H9 (cell line): ENCODE measurements at regions not wholly inside any gene's neighbourhood (a gene's known extent, or its start where the extent isn't known, plus 50 kb on each side); places are given as distances from the start of the nearest gene placed in this dataset.

Source experiments
- DNase-seq: peaks from one replicate; pipeline ENCODE4 v3.0.0-alpha.2; 2017
- H2AFZ ChIP-seq: one replicate; pipeline ENCODE4 v1.6.1; 2013; ENCODE audit warnings: mild to moderate bottlenecking, low read length, control low read depth, moderate library complexity
- H2AK5ac ChIP-seq: 2 replicates; pipeline ENCODE4 v1.6.1; 2013; ENCODE audit warnings: low read length, control low read depth, mixed read lengths; ENCODE audit not compliant: insufficient read length
- H2BK120ac ChIP-seq: one replicate; pipeline ENCODE4 v1.6.1; 2013; ENCODE audit warnings: low read depth, mild to moderate bottlenecking, low read length, control low read depth, inconsistent platforms; ENCODE audit not compliant: poor library complexity, severe bottlenecking
- H2BK12ac ChIP-seq: 2 replicates; pipeline ENCODE4 v1.6.1; 2013; ENCODE audit warnings: low read length, control low read depth, mixed read lengths, low read depth; ENCODE audit not compliant: insufficient read length
- H2BK15ac ChIP-seq: 2 replicates; pipeline ENCODE4 v1.6.1; 2013; ENCODE audit warnings: low read depth, low read length, control low read depth
- H2BK20ac ChIP-seq: one replicate; pipeline ENCODE4 v1.6.1; 2013; ENCODE audit warnings: low read depth, mild to moderate bottlenecking, low read length, control low read depth, inconsistent platforms; ENCODE audit not compliant: poor library complexity, severe bottlenecking
- H2BK5ac ChIP-seq: 2 replicates; pipeline ENCODE4 v1.6.1; 2013; ENCODE audit warnings: low read length, control low read depth, mixed read lengths; ENCODE audit not compliant: insufficient read length
- H3K14ac ChIP-seq: 2 replicates; pipeline ENCODE4 v1.6.1; 2013; ENCODE audit warnings: low read length, control low read depth; ENCODE audit not compliant: insufficient read depth
- H3K18ac ChIP-seq: 2 replicates; pipeline ENCODE4 v1.6.1; 2013; ENCODE audit warnings: low read depth, mild to moderate bottlenecking, mixed read lengths, low read length, control low read depth; ENCODE audit not compliant: insufficient read length
- H3K23ac ChIP-seq: 2 replicates; pipeline ENCODE4 v1.6.1; 2013; ENCODE audit warnings: low read length, control low read depth, mixed read lengths, low read depth; ENCODE audit not compliant: insufficient read length
- H3K23me2 ChIP-seq: 2 replicates; pipeline ENCODE4 v1.6.1; 2013; ENCODE audit warnings: low read depth, mild to moderate bottlenecking, mixed read lengths, low read length, control low read depth; ENCODE audit not compliant: insufficient read length, poor library complexity, severe bottlenecking
- H3K27ac ChIP-seq: 2 replicates; pipeline ENCODE4 v1.5.1; 2013; ENCODE audit warnings: low read length, control low read depth, mixed read lengths, low read depth; ENCODE audit not compliant: insufficient read length
- H3K27me3 ChIP-seq: 2 replicates; pipeline ENCODE4 v1.6.1; 2013; ENCODE audit warnings: low read length, control low read depth, inconsistent platforms; ENCODE audit not compliant: insufficient read depth
- H3K4ac ChIP-seq: 2 replicates; pipeline ENCODE4 v1.6.1; 2013; ENCODE audit warnings: low read depth, mild to moderate bottlenecking, control low read depth, inconsistent platforms, low read length, moderate library complexity
- H3K4me1 ChIP-seq: 2 replicates; pipeline ENCODE4 v1.6.1; 2013; ENCODE audit warnings: low read length, control low read depth, inconsistent platforms; ENCODE audit not compliant: insufficient read depth
- H3K4me2 ChIP-seq: 2 replicates; pipeline ENCODE4 v1.6.1; 2013; ENCODE audit warnings: low read length, control low read depth, mixed read lengths; ENCODE audit not compliant: insufficient read length, insufficient read depth
- H3K56ac ChIP-seq: 2 replicates; pipeline ENCODE4 v1.6.1; 2013; ENCODE audit warnings: low read depth, mild to moderate bottlenecking, mixed read lengths, low read length, control low read depth; ENCODE audit not compliant: insufficient read length
- H3K79me1 ChIP-seq: 2 replicates; pipeline ENCODE4 v1.6.1; 2013; ENCODE audit warnings: low read depth, mild to moderate bottlenecking, moderate library complexity, low read length, control low read depth, inconsistent platforms; ENCODE audit not compliant: insufficient read depth, poor library complexity, severe bottlenecking
- H3K79me2 ChIP-seq: 2 replicates; pipeline ENCODE4 v1.6.1; 2013; ENCODE audit warnings: low read length, control low read depth, inconsistent platforms; ENCODE audit not compliant: insufficient read depth
- H3K9ac ChIP-seq: 2 replicates; pipeline ENCODE4 v1.6.1; 2013; ENCODE audit warnings: low read length, control low read depth, mixed read lengths; ENCODE audit not compliant: insufficient read length; ENCODE audit errors: extremely low read depth
- H3K9me3 ChIP-seq: one replicate; pipeline ENCODE4 v1.6.1; 2013; ENCODE audit warnings: low read depth, low read length, inconsistent platforms; ENCODE audit not compliant: control insufficient read depth
- H3T11ph ChIP-seq: one replicate; pipeline ENCODE4 v1.6.1; 2013; ENCODE audit warnings: mild to moderate bottlenecking, low read length, control low read depth, inconsistent platforms
- H4K20me1 ChIP-seq: one replicate; pipeline ENCODE4 v1.6.1; 2013; ENCODE audit not compliant: control insufficient read depth, insufficient read length, insufficient read depth
- H4K5ac ChIP-seq: 2 replicates; pipeline ENCODE4 v1.6.1; 2013; ENCODE audit warnings: low read depth, mild to moderate bottlenecking, mixed read lengths, low read length, control low read depth; ENCODE audit not compliant: insufficient read length
- H4K8ac ChIP-seq: replicated peaks from 2 replicates; pipeline ENCODE4 v1.6.1; 2013; ENCODE audit warnings: low read length, control low read depth, mixed read lengths, low read depth; ENCODE audit not compliant: insufficient read length
- H4K91ac ChIP-seq: 2 replicates; pipeline ENCODE4 v1.6.1; 2013; ENCODE audit warnings: low read depth, mild to moderate bottlenecking, moderate library complexity, mixed read lengths, low read length, control low read depth; ENCODE audit not compliant: insufficient read length
- H3K27ac Mint-ChIP-seq, 3 experiments: 2 replicates in 2 of 3; 3 replicates in 1 of 3; pipeline ENCODE4 v1.8.0; 2020 to 2021; ENCODE audit warnings: mixed read lengths in 3 of 3, mild to moderate bottlenecking in 1 of 3, moderate library complexity in 1 of 3
- H3K27me3 Mint-ChIP-seq: 2 replicates; pipeline ENCODE4 v1.8.0; 2021; ENCODE audit warnings: low read depth, mild to moderate bottlenecking, moderate library complexity, mixed read lengths
- H3K36me3 Mint-ChIP-seq, 3 experiments: 2 replicates in 2 of 3; 3 replicates in 1 of 3; pipeline ENCODE4 v1.8.0; 2020 to 2021; ENCODE audit warnings: low read depth in 3 of 3, mixed read lengths in 3 of 3; ENCODE audit not compliant: insufficient read depth in 1 of 3
- H3K4me1 Mint-ChIP-seq, 2 experiments: 2 replicates each; pipeline ENCODE4 v1.8.0; 2020; ENCODE audit warnings: mixed read lengths in 2 of 2
- H3K4me3 Mint-ChIP-seq, 2 experiments: 2 replicates in 1 of 2; 3 replicates in 1 of 2; pipeline ENCODE4 v1.8.0; 2020 to 2021; ENCODE audit warnings: mild to moderate bottlenecking in 2 of 2, mixed read lengths in 2 of 2, moderate library complexity in 1 of 2
- H3K9me3 Mint-ChIP-seq, 2 experiments: 2 replicates in 1 of 2; 3 replicates in 1 of 2; pipeline ENCODE4 v1.8.0; 2020; ENCODE audit warnings: mild to moderate bottlenecking in 2 of 2, mixed read lengths in 2 of 2, moderate library complexity in 1 of 2
- WGBS: extraction: QIAGEN DNeasy Blood & Tissue Kit; methylation state at CpG from one replicate; pipeline ENCODE4 v1.1.7; 2013; ENCODE audit warnings: missing lambda C conversion rate, low lambda C conversion rate, mixed read lengths; ENCODE audit not compliant: insufficient read length; ENCODE audit errors: extremely low coverage; 5-methylcytosine and 5-hydroxymethylcytosine counted together
- TF ChIP-seq, protein P1 (sequence below): fragments of 200-600 bp; sonication (generic); conservative IDR thresholded peaks from 3 replicates; pipeline ENCODE4 v1.8.0; 2021; ENCODE audit warnings: antibody characterized with exemption, mild to moderate bottlenecking

DNA sequence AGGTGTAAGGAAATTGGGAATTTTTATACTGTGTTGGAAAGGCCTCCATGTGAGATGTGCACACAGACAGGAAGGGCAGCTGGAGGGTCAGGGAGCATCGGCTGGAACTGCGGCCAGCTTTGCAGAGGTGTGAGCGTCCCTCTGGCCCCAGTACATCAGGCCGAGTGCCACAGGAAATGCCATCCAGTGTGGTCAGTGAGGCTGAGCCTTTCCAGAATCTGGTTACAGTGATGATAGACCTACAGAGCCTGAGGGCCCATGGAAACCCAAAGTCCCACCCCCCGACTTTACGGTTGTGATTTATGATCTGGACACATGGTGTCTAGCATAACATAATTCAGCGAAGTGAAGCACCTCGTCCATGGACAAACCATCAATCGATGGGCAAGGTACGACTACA, 137.3 kb upstream of the PDE10A start:
- H2BK12ac ChIP-seq: no peak overlapping the region
- H3K4me1 ChIP-seq: no peaks in the 10 kb centered on the region
- DNase-seq: no peak
- H4K20me1 ChIP-seq: no peaks in the 10 kb centered on the region
- H3K18ac ChIP-seq: no peak overlapping the region
- Mint-ChIP-seq H3K4me1 (peaks cover 4 to 6% of the 10 kb centered on the region in 2 experiments), H3K27ac (no peak overlapping the region), H3K36me3 (no peaks in the 10 kb centered on the region; a peak in 1 of 7 replicates), H3K9me3 (no peaks in the 10 kb centered on the region; a peak in 1 of 5 replicates), H3K27me3 (peaks cover 42% of the 10 kb centered on the region), H3K4me3 (no peak overlapping the region)
- H3K23me2 ChIP-seq: peaks cover 4% of the 10 kb centered on the region
- no peak overlapping the region for H3K27ac ChIP-seq
- no peak overlapping the region for H3K56ac ChIP-seq
- H2AK5ac ChIP-seq: no peak overlapping the region
- no peak overlapping the region for H4K91ac ChIP-seq
- H2BK5ac ChIP-seq: no peak overlapping the region
- H4K8ac ChIP-seq: no peak overlapping the region
- no peak overlapping the region for H2BK120ac ChIP-seq
- no CpG with 5 or more reads among the region's 10 CpGs for WGBS
- H3K14ac ChIP-seq: no peak overlapping the region
- H3K4me2 ChIP-seq: no peak overlapping the region
- H3K9me3 ChIP-seq: no peaks in the 10 kb centered on the region
- H4K5ac ChIP-seq: no peak overlapping the region
- H3K27me3 ChIP-seq: peaks cover 7% of the 10 kb centered on the region; the same call in 1 of the 2 replicates
- H2BK20ac ChIP-seq: no peak overlapping the region
- no peaks in the 10 kb centered on the region for H3K79me2 ChIP-seq
- no peak overlapping the region for H3K23ac ChIP-seq
- H3T11ph ChIP-seq: no peak overlapping the region
- no peak overlapping the region for H2AFZ ChIP-seq
- H3K4ac ChIP-seq: no peak overlapping the region
- H2BK15ac ChIP-seq: no peak overlapping the region
- no peak overlapping the region for H3K9ac ChIP-seq
- TF ChIP-seq, protein P1, sequence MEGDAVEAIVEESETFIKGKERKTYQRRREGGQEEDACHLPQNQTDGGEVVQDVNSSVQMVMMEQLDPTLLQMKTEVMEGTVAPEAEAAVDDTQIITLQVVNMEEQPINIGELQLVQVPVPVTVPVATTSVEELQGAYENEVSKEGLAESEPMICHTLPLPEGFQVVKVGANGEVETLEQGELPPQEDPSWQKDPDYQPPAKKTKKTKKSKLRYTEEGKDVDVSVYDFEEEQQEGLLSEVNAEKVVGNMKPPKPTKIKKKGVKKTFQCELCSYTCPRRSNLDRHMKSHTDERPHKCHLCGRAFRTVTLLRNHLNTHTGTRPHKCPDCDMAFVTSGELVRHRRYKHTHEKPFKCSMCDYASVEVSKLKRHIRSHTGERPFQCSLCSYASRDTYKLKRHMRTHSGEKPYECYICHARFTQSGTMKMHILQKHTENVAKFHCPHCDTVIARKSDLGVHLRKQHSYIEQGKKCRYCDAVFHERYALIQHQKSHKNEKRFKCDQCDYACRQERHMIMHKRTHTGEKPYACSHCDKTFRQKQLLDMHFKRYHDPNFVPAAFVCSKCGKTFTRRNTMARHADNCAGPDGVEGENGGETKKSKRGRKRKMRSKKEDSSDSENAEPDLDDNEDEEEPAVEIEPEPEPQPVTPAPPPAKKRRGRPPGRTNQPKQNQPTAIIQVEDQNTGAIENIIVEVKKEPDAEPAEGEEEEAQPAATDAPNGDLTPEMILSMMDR: no peak
- no peaks in the 10 kb centered on the region for H3K79me1 ChIP-seq
